ENCODE measurements at regions not wholly inside any gene's neighbourhood (a gene's known extent, or its start where the extent isn't known, plus 50 kb on each side); places are given as distances from the start of the nearest gene placed in this dataset.

- DNase-seq (ENCODE audit: low read depth in 4 of 4, low spot score in 2 of 4), result no peak
Observed at GRCh38 chr2:790634-791245, 113.5 kb upstream of the TMEM18 start.

- no peak for DNase-seq (ENCODE audit: low read depth in 4 of 4, low spot score in 2 of 4)
Observed at GRCh38 chr2:790081-790480, 112.9 kb upstream of the TMEM18 start.

- DNase-seq (ENCODE audit: low read depth in 4 of 4, low spot score in 2 of 4), result no peak
Observed at GRCh38 chr2:789529-789928, 112.3 kb upstream of the TMEM18 start.

GRCh38 chr2:788227-789032, 111.2 kb upstream of the TMEM18 start:
- no peak for DNase-seq (ENCODE audit: low read depth in 4 of 4, low spot score in 2 of 4)

GRCh38 chr2:784753-785152, 107.5 kb upstream of the TMEM18 start:
- no peak for DNase-seq (ENCODE audit: low read depth in 4 of 4, low spot score in 2 of 4)

- no peak for DNase-seq (ENCODE audit: low read depth in 4 of 4, low spot score in 2 of 4)
Observed at GRCh38 chr2:780581-780980, 103.4 kb upstream of the TMEM18 start.

GRCh38 chr2:780002-780401, 102.8 kb upstream of the TMEM18 start:
- no peak for DNase-seq (ENCODE audit: low read depth in 4 of 4, low spot score in 2 of 4)

- DNase-seq (ENCODE audit: low read depth in 4 of 4, low spot score in 2 of 4), result no peak
Observed at GRCh38 chr2:778731-779350, 101.6 kb upstream of the TMEM18 start.

GRCh38 chr2:777546-777945, 100.3 kb upstream of the TMEM18 start:
- DNase-seq (ENCODE audit: low read depth in 4 of 4, low spot score in 2 of 4), result no peak

- DNase-seq (ENCODE audit: low read depth in 4 of 4, low spot score in 2 of 4), result no peak
Observed at GRCh38 chr2:777051-777450, 99.8 kb upstream of the TMEM18 start.

- DNase-seq (ENCODE audit: low read depth in 4 of 4, low spot score in 2 of 4), result no peak
Observed at GRCh38 chr2:776487-776886, 99.3 kb upstream of the TMEM18 start.

- no peak for DNase-seq (ENCODE audit: low read depth in 4 of 4, low spot score in 2 of 4)
Observed at GRCh38 chr2:776038-776437, 98.8 kb upstream of the TMEM18 start.

GRCh38 chr2:774436-774835, 97.2 kb upstream of the TMEM18 start:
- DNase-seq (ENCODE audit: low read depth in 4 of 4, low spot score in 2 of 4), result no peak

- no peak for DNase-seq (ENCODE audit: low read depth in 4 of 4, low spot score in 2 of 4)
Observed at GRCh38 chr2:773256-774160, 96.3 kb upstream of the TMEM18 start.

- DNase-seq (ENCODE audit: low read depth in 4 of 4, low spot score in 2 of 4), result no peak
Observed at GRCh38 chr2:771538-771937, 94.3 kb upstream of the TMEM18 start.

GRCh38 chr2:770776-771175, 93.6 kb upstream of the TMEM18 start:
- no peak for DNase-seq (ENCODE audit: low read depth in 4 of 4, low spot score in 2 of 4)

GRCh38 chr2:769771-770170, 92.6 kb upstream of the TMEM18 start:
- no peak for DNase-seq (ENCODE audit: low read depth in 4 of 4, low spot score in 2 of 4)

GRCh38 chr2:768451-768850, 91.2 kb upstream of the TMEM18 start:
- no peak for DNase-seq (ENCODE audit: low read depth in 4 of 4, low spot score in 2 of 4)

GRCh38 chr2:767944-768343, 90.7 kb upstream of the TMEM18 start:
- DNase-seq (ENCODE audit: low read depth in 4 of 4, low spot score in 2 of 4), result no peak

- no peak for DNase-seq (ENCODE audit: low read depth in 4 of 4, low spot score in 2 of 4)
Observed at GRCh38 chr2:767440-767839, 90.2 kb upstream of the TMEM18 start.

GRCh38 chr2:766255-766654, 89.0 kb upstream of the TMEM18 start:
- no peak for DNase-seq (ENCODE audit: low read depth in 4 of 4, low spot score in 2 of 4)

Data from left renal cortex interstitium (tissue), 4 donors.